ENCODE measurements at regions not wholly inside any gene's neighbourhood (a gene's known extent, or its start where the extent isn't known, plus 50 kb on each side); places are given as distances from the start of the nearest gene placed in this dataset.

- TF ChIP-seq, protein P1, sequence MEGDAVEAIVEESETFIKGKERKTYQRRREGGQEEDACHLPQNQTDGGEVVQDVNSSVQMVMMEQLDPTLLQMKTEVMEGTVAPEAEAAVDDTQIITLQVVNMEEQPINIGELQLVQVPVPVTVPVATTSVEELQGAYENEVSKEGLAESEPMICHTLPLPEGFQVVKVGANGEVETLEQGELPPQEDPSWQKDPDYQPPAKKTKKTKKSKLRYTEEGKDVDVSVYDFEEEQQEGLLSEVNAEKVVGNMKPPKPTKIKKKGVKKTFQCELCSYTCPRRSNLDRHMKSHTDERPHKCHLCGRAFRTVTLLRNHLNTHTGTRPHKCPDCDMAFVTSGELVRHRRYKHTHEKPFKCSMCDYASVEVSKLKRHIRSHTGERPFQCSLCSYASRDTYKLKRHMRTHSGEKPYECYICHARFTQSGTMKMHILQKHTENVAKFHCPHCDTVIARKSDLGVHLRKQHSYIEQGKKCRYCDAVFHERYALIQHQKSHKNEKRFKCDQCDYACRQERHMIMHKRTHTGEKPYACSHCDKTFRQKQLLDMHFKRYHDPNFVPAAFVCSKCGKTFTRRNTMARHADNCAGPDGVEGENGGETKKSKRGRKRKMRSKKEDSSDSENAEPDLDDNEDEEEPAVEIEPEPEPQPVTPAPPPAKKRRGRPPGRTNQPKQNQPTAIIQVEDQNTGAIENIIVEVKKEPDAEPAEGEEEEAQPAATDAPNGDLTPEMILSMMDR (IDR thresholded peaks at IDR 0.05; ENCODE audit: low read depth, low read length), result no peak
- TF ChIP-seq POLR2A (IDR thresholded peaks at IDR 0.05; ENCODE audit: extremely low read depth, insufficient read length) (no peak), MAX (IDR thresholded peaks at IDR 0.05; ENCODE audit: low read depth, low read length) (no peak)
Observed at GRCh38 chr5:91824406-91824805, 441.3 kb upstream of the ARRDC3 start.

Measured in NB4 (cell line).